Uterus (tissue), 2 donors: ENCODE measurements at regions not wholly inside any gene's neighbourhood (a gene's known extent, or its start where the extent isn't known, plus 50 kb on each side); places are given as distances from the start of the nearest gene placed in this dataset.

Experiments used
- POLR2A ChIP-seq, 2 donors: fragments of 450-650 bp; IDR thresholded peaks; one replicate each; pipeline ENCODE4 v1.6.1; 2016; ENCODE audit warnings: antibody characterized with exemption in 2 of 2, mild to moderate bottlenecking in 1 of 2, moderate library complexity in 1 of 2
- TF ChIP-seq, protein P1 (sequence below), 4 experiments: fragments of 200-600 bp in 2 of 4; fragments of 450-650 bp in 2 of 4; sonication (generic) in 2 of 4; IDR thresholded peaks; one replicate each; pipeline ENCODE4 v1.5.1; 2016 to 2019; ENCODE audit warnings: antibody characterized with exemption in 4 of 4, mild to moderate bottlenecking in 2 of 4, moderate library complexity in 1 of 4

DNA sequence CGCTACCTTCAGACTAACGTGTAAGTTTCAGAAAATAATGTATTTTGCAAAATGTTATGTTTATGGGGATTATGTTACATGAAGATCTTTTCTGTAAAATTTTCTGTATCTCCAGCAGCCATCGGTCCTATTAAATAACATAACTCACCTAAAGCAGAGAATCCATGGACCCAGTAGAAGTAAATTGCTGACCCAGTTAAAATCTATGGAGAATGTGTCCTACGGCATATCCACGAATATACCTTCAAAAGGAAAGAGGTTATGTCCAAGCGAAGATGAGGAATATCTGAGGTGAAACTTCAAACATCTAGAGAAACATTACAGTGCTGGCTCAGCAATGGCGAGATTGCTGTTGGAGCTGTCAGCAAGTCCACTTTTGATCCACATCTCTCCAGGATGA is 492.2 kb upstream of the ADAMTS16 start:
- TF ChIP-seq, protein P1, sequence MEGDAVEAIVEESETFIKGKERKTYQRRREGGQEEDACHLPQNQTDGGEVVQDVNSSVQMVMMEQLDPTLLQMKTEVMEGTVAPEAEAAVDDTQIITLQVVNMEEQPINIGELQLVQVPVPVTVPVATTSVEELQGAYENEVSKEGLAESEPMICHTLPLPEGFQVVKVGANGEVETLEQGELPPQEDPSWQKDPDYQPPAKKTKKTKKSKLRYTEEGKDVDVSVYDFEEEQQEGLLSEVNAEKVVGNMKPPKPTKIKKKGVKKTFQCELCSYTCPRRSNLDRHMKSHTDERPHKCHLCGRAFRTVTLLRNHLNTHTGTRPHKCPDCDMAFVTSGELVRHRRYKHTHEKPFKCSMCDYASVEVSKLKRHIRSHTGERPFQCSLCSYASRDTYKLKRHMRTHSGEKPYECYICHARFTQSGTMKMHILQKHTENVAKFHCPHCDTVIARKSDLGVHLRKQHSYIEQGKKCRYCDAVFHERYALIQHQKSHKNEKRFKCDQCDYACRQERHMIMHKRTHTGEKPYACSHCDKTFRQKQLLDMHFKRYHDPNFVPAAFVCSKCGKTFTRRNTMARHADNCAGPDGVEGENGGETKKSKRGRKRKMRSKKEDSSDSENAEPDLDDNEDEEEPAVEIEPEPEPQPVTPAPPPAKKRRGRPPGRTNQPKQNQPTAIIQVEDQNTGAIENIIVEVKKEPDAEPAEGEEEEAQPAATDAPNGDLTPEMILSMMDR (IDR thresholded peaks at IDR 0.05): no peak
- no peak for TF ChIP-seq POLR2A (IDR thresholded peaks at IDR 0.05)
